ENCODE measurements at regions not wholly inside any gene's neighbourhood (a gene's known extent, or its start where the extent isn't known, plus 50 kb on each side); places are given as distances from the start of the nearest gene placed in this dataset.
"Not testable (repeated sequence)": the region's sequence is repeated elsewhere in the genome, so short reads cannot be mapped to it uniquely, and the experiment has no call there.

DNA sequence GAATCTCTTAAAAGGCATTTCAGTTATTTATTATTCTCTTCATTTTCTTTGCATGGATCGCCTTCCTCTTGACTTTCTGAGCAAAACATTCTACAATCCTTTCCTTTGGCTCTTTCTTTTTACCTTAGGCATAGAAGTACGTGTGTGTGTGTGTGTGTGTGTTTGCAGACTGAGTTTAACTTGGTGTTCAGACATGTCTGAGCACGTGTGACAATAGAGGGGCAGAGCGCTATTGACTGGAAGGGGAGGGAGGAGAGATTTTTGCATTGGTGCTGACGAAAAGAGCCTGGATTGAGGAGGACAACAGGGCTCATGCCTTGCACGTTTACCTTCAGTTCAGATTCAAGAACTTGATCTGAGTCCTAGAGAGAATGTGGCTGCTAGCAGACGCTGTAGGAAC is 129.8 kb downstream of the SEC23IP start:
- no peak for DNase-seq
- Mint-ChIP-seq H3K36me3 (ENCODE audit: low read depth) (no peaks in the 10 kb centered on the region), H3K27ac (no peak overlapping the region), H3K4me1 (ENCODE audit: low read depth) (no peaks in the 10 kb centered on the region), H3K4me3 (no peak overlapping the region), H3K27me3 (peaks cover 25% of the 10 kb centered on the region), H3K9me3 (no peaks in the 10 kb centered on the region)

DNA sequence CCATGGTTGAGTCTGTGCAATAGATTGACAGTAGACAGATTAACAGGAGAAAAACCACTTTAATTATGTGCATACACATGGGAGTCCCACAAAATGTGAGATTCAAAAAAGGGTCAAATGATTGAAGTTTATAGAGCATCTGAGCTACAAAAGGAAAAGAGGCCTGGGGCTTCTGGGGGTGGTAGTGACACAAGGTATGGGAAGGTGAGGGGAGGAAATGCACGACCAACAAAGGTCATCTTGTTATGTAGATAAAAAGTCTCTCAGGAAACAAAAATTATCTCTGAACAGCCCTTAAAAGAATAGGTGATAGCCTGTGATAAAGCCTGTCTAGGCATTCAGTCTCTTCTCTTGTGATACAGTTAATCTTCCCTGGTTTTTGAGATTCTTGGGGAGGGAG is 141.7 kb downstream of the SEC23IP start:
- no peaks in the 10 kb centered on the region for H3K4me1 Mint-ChIP-seq (ENCODE audit: low read depth)
- H3K27me3 Mint-ChIP-seq: peaks cover 8% of the 10 kb centered on the region
- H3K36me3 Mint-ChIP-seq (ENCODE audit: low read depth): no peaks in the 10 kb centered on the region
- no peaks in the 10 kb centered on the region for H3K9me3 Mint-ChIP-seq
- H3K27ac Mint-ChIP-seq: no peak overlapping the region
- H3K4me3 Mint-ChIP-seq: no peak overlapping the region
- DNase-seq: no peak

DNA sequence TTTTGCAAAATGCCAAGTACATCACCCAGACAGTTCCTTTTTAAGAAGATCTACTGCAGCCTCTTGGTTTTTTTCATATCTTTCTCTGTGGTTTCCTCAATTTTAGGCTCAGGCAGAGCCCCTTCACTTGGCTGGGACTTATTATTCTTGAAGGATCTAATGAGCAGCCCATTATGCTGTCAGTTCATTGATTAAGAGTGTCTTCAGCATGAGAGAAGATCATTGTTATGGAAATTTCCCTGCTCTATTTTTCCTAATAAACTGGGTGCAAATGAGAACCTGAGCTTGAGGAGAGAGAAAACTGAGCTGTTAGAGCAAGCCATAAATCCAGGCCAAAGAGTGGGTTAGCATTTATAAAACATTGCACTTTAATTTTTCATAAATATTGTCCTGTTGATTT is 146.5 kb downstream of the SEC23IP start:
- Mint-ChIP-seq H3K27me3 (peaks cover 2% of the 10 kb centered on the region), H3K4me3 (no peak overlapping the region), H3K36me3 (ENCODE audit: low read depth) (no peaks in the 10 kb centered on the region), H3K27ac (no peak overlapping the region), H3K9me3 (no peaks in the 10 kb centered on the region), H3K4me1 (ENCODE audit: low read depth) (no peaks in the 10 kb centered on the region)
- DNase-seq: no peak

DNA sequence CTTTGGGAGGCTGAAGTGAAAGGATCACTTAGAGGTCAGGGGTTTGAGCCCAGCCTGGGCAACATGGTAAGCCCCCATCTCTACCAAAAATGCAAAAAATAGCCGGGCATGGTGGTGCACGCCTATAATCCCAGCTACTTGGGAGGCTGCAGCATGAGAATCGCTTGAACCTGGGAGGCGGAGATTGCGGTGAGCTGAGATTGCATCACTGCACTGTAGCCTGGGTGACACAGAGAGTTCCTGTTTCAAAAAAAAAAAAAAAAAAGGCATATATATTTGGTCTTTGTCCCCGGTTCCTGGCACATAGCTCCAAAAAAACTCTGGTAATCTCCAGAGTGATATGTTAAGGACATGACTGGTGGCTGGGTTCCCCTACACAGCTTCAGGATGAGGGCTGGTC is 147.3 kb downstream of the SEC23IP start:
- Mint-ChIP-seq H3K36me3 (ENCODE audit: low read depth) (no peaks in the 10 kb centered on the region), H3K4me3 (no peak overlapping the region), H3K9me3 (no peaks in the 10 kb centered on the region), H3K27ac (no peak overlapping the region), H3K4me1 (ENCODE audit: low read depth) (no peaks in the 10 kb centered on the region), H3K27me3 (no peaks in the 10 kb centered on the region)
- no peak for DNase-seq

DNA sequence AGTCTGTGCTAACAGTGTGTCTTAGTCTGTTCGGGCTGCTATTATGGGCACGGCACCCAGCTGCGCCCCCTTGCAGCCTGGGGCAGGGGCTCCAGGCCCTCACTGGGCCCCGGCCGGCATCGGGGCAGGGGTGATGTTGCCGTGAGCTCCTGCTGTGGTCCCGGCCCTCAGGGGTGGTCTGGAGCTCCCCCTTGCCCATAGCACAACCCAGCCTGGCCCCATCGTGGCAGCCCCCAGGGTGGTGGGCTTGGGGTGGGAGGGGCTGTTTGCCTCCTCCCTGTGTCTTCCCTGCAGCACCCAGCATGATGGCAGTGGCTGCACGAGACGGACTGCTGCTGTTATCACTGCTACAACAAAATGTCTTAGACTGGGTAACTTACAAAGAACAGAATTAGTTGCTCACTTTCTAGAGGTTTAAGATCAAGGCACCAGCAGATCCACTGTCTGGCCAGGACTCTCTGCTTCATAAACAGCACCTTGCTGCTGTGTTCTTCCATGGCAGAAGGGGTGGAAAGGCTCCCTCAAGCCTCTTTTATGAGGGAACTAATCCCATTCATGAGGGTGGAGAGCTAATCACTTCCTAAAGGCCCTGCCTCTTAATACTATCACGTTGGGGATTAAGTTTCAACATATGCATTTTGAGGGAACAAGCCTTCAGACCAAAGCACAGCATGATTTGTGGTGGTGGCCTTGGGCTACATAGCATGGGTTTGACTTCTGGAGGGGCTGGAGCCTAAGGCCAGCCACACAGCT is 149.5 kb downstream of the SEC23IP start:
- no peak overlapping the region for H3K27ac Mint-ChIP-seq
- no peaks in the 10 kb centered on the region for H3K9me3 Mint-ChIP-seq
- H3K27me3 Mint-ChIP-seq: no peaks in the 10 kb centered on the region

DNA sequence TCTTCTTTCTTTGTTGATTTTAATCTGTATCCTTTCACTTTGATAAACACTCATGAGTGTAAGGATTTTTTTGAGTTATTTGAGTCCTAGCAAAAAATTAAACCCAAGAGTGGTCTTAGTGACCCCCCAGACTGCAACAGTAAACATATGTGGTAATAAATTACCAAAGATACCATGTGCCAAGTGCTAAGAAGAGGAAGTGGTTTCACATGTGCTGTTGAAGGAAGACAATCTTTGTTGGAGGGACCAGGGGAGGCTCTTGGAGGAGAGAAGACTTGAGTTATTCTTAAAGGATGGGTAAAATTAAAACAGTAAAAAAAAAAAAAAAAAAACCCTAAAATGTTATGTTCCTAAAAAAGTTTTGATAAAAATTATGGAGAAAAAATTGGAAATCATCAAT is 150.2 kb downstream of the SEC23IP start:
- Mint-ChIP-seq H3K4me1 (ENCODE audit: low read depth) (no peaks in the 10 kb centered on the region), H3K36me3 (ENCODE audit: low read depth) (no peaks in the 10 kb centered on the region), H3K4me3 (no peak overlapping the region), H3K27me3 (no peaks in the 10 kb centered on the region), H3K27ac (no peak overlapping the region), H3K9me3 (no peaks in the 10 kb centered on the region)
- no peak for DNase-seq

More for the DNA sequence above, 149.5 kb downstream of the SEC23IP start:
- DNase-seq: no peak
- H3K4me3 Mint-ChIP-seq: no peak overlapping the region
- H3K4me1 Mint-ChIP-seq (ENCODE audit: low read depth): no peaks in the 10 kb centered on the region
- no peaks in the 10 kb centered on the region for H3K36me3 Mint-ChIP-seq (ENCODE audit: low read depth)

DNA sequence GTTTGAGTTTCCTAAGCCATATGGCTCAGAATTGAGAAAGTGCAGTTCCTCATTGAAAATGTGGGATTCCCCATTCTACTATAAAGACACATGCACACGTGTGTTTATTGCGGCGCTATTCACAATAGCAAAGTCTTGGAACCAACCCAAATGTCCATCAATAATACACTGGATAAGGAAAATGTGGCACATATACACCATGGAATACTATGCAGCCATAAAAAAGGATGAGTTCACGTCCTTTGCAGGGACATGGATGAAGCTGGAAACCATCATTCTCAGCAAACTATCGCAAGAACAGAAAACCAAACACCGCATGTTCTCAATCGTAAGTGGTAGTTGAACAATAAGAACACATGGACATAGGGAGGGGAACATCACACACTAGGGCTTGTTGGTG is 154.8 kb downstream of the SEC23IP start:
- not testable (repeated sequence) for H3K4me1 Mint-ChIP-seq (ENCODE audit: low read depth); H3K4me3 Mint-ChIP-seq; DNase-seq; H3K9me3 Mint-ChIP-seq; H3K36me3 Mint-ChIP-seq (ENCODE audit: low read depth); H3K27ac Mint-ChIP-seq
- H3K27me3 Mint-ChIP-seq: peaks cover 20% of the 10 kb centered on the region

DNA sequence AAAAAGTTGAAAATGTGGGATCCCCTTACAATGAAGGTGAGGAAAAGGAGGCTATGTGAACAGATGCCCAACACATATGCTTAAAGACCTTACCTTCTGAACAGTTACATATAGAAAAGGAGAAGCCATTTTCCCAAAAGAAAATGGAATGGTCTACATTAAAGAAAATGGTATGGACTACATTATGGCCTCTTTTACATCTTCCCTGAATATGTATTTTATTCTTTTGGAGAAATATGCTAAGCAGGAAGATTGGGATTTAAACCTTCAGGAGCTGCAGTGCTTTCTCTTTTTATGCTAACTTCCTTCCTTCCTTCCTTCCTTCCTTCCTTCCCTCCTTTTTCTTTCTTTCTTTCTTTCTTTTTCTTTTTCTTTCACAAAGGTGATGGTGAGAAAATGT is 155.4 kb downstream of the SEC23IP start:
- no peak for DNase-seq
- no peak overlapping the region for H3K27ac Mint-ChIP-seq
- no peaks in the 10 kb centered on the region for H3K4me1 Mint-ChIP-seq (ENCODE audit: low read depth)
- peaks cover 25% of the 10 kb centered on the region for H3K27me3 Mint-ChIP-seq
- no peaks in the 10 kb centered on the region for H3K9me3 Mint-ChIP-seq
- no peaks in the 10 kb centered on the region for H3K36me3 Mint-ChIP-seq (ENCODE audit: low read depth)
- H3K4me3 Mint-ChIP-seq: no peak overlapping the region

DNA sequence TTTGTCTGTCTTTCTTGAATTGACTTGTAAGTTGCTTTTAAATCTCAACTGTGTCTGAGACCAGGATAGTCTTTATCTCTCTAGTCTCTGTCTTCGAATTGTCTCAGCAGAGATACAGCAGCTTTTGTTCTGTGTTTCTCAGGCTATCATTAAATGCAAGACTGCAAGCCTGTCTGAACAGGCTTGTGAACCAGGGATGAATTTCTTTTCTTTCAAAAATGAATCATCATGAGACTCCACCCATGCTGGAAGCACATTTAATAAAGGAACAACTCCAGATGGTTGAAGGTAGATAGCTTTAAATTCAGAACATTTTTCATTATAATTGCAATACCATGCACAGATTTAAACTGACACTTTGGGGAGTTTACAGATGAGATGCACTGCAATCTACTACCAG is 155.9 kb downstream of the SEC23IP start:
- Mint-ChIP-seq H3K4me1 (ENCODE audit: low read depth) (no peaks in the 10 kb centered on the region), H3K36me3 (ENCODE audit: low read depth) (no peaks in the 10 kb centered on the region)

DNA sequence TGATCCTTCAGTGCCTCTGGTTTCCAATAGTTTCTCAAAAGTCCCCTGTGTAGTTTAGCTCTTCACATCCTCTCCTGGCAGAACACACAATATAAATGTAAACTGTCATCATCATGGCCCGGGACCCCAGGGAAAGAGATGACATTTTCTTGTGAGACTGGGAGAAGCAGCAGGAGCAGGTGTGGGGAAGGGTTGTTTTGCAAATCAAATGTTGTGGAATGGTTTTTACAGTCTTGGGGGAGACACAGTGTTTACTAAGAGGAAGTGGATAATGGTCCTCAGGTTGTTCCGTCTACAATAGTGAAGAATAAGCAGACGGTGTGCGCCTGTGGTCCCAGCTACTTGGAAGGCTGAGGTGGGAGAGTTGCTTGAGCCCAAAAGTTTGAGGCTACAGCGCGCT is 159.1 kb downstream of the SEC23IP start:
- Mint-ChIP-seq H3K27ac (no peak overlapping the region), H3K36me3 (ENCODE audit: low read depth) (no peaks in the 10 kb centered on the region), H3K4me3 (no peak overlapping the region), H3K4me1 (ENCODE audit: low read depth) (no peaks in the 10 kb centered on the region), H3K27me3 (peaks cover 38% of the 10 kb centered on the region), H3K9me3 (no peaks in the 10 kb centered on the region)
- no peak for DNase-seq

More for the DNA sequence above, 155.9 kb downstream of the SEC23IP start:
- Mint-ChIP-seq H3K9me3 (no peaks in the 10 kb centered on the region), H3K4me3 (no peak overlapping the region), H3K27me3 (peaks cover 25% of the 10 kb centered on the region), H3K27ac (no peak overlapping the region)
- DNase-seq: no peak

DNA sequence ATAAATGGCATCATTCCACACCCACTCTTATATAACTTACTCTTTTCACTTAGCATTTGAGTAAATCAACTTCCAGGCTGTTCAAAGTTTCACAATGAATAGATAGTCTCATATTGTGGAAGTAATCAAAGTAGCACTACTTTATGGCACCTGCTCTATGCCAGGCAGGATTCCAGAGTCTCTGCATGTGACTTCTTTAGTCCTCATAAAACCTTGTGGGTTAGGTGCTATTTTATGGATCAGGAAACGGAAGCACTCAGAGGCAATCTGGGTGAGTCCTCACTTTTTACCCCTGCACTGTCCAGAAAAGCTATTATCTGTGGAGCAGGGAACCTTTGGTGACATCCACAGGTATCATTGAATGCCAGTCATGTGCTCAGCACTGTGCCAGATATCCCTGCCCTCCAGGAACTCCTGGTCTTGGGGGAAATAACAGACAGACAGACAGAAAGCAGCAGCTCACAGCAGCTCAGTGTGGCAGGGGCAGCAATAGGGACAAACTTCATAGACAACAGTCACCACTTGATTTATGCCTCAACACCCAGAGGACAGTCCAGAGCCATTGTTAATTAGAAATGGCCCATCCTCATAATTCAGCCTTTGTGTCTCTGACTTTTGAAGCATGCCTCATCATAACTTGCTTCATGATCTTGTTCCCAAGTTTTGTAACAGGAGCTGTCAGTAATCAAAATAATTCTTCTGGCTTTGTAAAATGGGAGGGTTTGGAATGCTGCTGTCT is 160.6 kb downstream of the SEC23IP start:
- H3K9me3 Mint-ChIP-seq: no peaks in the 10 kb centered on the region
- no peak overlapping the region for H3K4me3 Mint-ChIP-seq
- peaks cover 46% of the 10 kb centered on the region for H3K27me3 Mint-ChIP-seq
- DNase-seq: no peak
- no peaks in the 10 kb centered on the region for H3K36me3 Mint-ChIP-seq (ENCODE audit: low read depth)
- no peaks in the 10 kb centered on the region for H3K4me1 Mint-ChIP-seq (ENCODE audit: low read depth)
- H3K27ac Mint-ChIP-seq: no peak overlapping the region

DNA sequence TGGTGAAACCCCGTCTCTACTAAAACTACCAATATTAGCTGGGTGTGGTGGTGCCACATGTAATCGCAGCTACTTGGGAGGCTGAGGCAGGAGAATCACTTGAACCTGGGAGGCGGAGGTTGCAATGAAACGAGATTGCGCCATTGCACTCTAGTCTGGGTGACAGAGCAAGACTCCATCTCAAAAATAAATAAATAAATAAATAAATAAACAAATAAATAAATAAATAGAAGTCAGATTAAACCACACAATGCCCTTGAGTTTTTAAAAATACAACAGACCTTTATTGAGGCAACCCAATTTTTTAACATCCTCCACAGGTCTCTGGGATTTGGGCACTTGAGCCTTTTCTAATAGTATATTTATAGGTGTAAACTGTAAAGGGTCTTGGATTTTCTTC is 167.3 kb downstream of the SEC23IP start:
- peaks cover 31% of the 10 kb centered on the region for H3K27me3 Mint-ChIP-seq
- DNase-seq: not testable (repeated sequence)

DNA sequence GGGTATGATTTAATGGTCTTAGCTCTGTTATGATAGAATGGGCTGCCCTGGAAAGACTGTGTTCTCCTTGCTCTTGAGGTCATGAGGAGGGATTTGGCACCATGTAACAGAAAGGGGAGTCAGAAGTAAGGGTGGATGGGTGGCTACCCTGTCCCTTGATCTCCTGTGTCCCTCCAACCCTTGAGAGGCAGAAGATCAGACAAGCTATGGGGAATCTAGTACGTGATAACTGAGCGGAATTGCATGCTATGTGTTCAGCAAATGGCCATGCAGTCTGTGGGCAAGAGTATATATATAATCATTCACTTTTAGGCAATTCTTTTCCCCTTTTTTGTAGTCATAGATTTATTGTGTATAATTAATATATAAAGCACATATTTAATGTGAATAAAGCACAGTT is 174.9 kb downstream of the SEC23IP start:
- Mint-ChIP-seq H3K27me3 (peaks cover 50% of the 10 kb centered on the region), H3K9me3 (peaks cover 7% of the 10 kb centered on the region), H3K4me3 (no peak overlapping the region), H3K27ac (no peak overlapping the region), H3K36me3 (ENCODE audit: low read depth) (no peaks in the 10 kb centered on the region), H3K4me1 (ENCODE audit: low read depth) (no peaks in the 10 kb centered on the region)
- no peak for DNase-seq

More for the DNA sequence above, 167.3 kb downstream of the SEC23IP start:
- H3K4me3 Mint-ChIP-seq; H3K36me3 Mint-ChIP-seq (ENCODE audit: low read depth); H3K27ac Mint-ChIP-seq; H3K4me1 Mint-ChIP-seq (ENCODE audit: low read depth); H3K9me3 Mint-ChIP-seq: not testable (repeated sequence)

DNA sequence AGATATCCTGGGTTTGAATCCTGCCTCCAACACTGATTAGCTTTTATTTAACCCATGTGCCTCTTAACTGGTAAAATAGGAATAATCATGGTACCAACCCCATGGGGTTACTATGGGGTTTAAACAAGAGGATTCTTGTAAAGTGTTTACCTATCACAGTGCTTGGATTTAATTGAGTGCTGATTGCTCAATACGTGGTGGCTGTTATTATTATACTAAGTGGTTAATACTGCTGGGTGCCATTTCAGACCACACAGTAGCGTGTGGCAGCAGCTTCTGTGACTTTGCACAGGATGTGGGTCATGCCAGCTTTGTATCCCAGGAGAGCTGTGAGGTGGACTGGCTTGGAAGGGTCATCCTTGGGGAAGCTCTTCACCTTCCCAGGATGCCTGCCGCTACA is 177.2 kb downstream of the SEC23IP start:
- Mint-ChIP-seq H3K27ac (no peak overlapping the region), H3K4me3 (no peak overlapping the region), H3K4me1 (ENCODE audit: low read depth) (no peaks in the 10 kb centered on the region), H3K9me3 (peaks cover 10% of the 10 kb centered on the region), H3K27me3 (peaks cover 44% of the 10 kb centered on the region), H3K36me3 (ENCODE audit: low read depth) (no peaks in the 10 kb centered on the region)
- no peak for DNase-seq

DNA sequence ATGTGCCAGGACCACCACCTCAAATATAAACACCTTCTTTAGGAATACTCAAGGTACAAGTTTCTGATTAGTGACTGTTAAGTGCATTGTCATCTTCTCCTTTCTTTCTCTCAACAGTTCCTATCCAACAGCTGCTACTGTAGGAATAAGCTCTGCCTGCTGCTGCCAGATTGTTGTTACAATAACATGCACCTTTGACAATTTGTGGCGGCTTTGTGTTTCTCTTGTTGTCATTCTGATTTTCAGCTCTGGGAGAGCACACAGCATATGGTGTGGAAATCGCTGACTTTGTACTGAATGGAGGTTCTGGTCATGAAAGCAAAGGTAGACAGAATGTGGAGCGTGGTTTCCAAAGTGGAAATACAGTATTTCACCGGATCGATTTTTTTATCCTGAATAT is 182.8 kb downstream of the SEC23IP start:
- H3K4me1 Mint-ChIP-seq (ENCODE audit: low read depth): no peaks in the 10 kb centered on the region
- H3K9me3 Mint-ChIP-seq: peaks cover 3% of the 10 kb centered on the region
- H3K4me3 Mint-ChIP-seq: no peak overlapping the region
- peaks cover 55% of the 10 kb centered on the region for H3K27me3 Mint-ChIP-seq
- no peaks in the 10 kb centered on the region for H3K36me3 Mint-ChIP-seq (ENCODE audit: low read depth)
- H3K27ac Mint-ChIP-seq: no peak overlapping the region
- DNase-seq: no peak
